ENCODE measurements at regions not wholly inside any gene's neighbourhood (a gene's known extent, or its start where the extent isn't known, plus 50 kb on each side); places are given as distances from the start of the nearest gene placed in this dataset.

DNA sequence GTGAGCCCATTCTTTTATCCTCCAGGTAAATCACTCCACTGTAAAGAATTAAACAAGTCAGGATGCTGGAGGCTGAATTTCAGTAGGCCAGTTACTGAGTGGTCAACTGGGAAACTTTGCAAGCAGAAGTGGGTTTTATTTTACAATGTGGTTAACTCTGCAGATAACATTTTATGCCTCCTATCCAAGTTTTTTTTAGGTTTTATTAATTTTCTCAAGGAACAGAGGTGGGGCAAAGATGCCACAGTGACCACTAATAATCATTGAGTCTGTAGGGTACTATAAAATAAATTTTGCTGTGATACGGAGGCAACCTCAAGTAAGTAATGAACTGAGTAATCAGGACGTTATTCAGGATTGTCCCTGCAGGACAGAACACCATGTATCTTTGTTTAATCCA is 599.9 kb downstream of the METTL15 start:
- no peak for DNase-seq (ENCODE audit: low read depth)
- H3K4me3 ChIP-seq (ENCODE audit: low read depth, low read length), result no peak overlapping the region
- TF ChIP-seq CTCF (conservative IDR thresholded peaks at IDR 0.05; ENCODE audit: low read depth, low read length), result no peak

DNA sequence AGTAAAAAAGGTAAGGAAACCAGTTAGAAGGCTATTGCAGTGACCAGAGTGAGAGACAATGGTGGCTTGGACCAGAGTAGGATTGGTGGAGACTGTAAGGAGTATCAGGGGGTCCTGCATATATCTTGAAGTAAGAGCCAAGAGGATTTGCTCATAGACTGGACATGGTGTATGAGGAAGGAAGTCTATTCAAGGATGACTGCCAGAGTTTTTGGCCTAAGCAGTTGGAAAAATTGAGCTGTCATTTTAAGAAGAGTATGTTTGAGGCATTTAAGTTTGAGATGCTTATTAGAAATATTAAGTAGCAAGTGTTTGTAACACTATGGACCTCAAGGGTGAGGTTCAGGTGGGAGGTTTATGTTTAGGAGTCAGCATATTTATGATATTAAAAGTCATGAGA is 596.6 kb downstream of the METTL15 start:
- no peak for TF ChIP-seq CTCF (conservative IDR thresholded peaks at IDR 0.05; ENCODE audit: low read depth, low read length)
- DNase-seq (ENCODE audit: low read depth), result no peak
- H3K4me3 ChIP-seq (ENCODE audit: low read depth, low read length), result no peak overlapping the region

- no peak overlapping the region for H3K4me3 ChIP-seq (ENCODE audit: low read depth, low read length)
- DNase-seq (ENCODE audit: low read depth), result no peak
- TF ChIP-seq CTCF (conservative IDR thresholded peaks at IDR 0.05; ENCODE audit: low read depth, low read length), result no peak
Observed at GRCh38 chr11:28703371-28703770, 595.2 kb downstream of the METTL15 start.

GRCh38 chr11:28702871-28703270 is 594.7 kb downstream of the METTL15 start:
- H3K4me3 ChIP-seq (ENCODE audit: low read depth, low read length), result no peak overlapping the region
- TF ChIP-seq CTCF (conservative IDR thresholded peaks at IDR 0.05; ENCODE audit: low read depth, low read length), result no peak
- DNase-seq (ENCODE audit: low read depth), result no peak

- no peak overlapping the region for H3K4me3 ChIP-seq (ENCODE audit: low read depth, low read length)
- DNase-seq (ENCODE audit: low read depth), result no peak
- TF ChIP-seq CTCF (conservative IDR thresholded peaks at IDR 0.05; ENCODE audit: low read depth, low read length), result no peak
Observed at GRCh38 chr11:28702450-28702790, 594.2 kb downstream of the METTL15 start.

- no peak for TF ChIP-seq CTCF (conservative IDR thresholded peaks at IDR 0.05; ENCODE audit: low read depth, low read length)
- DNase-seq (ENCODE audit: low read depth), result no peak
- no peak overlapping the region for H3K4me3 ChIP-seq (ENCODE audit: low read depth, low read length)
Observed at GRCh38 chr11:28701760-28702449, 593.7 kb downstream of the METTL15 start.

GRCh38 chr11:28699701-28700100 is 591.5 kb downstream of the METTL15 start:
- no peak overlapping the region for H3K4me3 ChIP-seq (ENCODE audit: low read depth, low read length)
- no peak for TF ChIP-seq CTCF (conservative IDR thresholded peaks at IDR 0.05; ENCODE audit: low read depth, low read length)
- no peak for DNase-seq (ENCODE audit: low read depth)

Data from choroid plexus epithelial cell (primary cell).